ENCODE measurements at regions not wholly inside any gene's neighbourhood (a gene's known extent, or its start where the extent isn't known, plus 50 kb on each side); places are given as distances from the start of the nearest gene placed in this dataset.

DNA sequence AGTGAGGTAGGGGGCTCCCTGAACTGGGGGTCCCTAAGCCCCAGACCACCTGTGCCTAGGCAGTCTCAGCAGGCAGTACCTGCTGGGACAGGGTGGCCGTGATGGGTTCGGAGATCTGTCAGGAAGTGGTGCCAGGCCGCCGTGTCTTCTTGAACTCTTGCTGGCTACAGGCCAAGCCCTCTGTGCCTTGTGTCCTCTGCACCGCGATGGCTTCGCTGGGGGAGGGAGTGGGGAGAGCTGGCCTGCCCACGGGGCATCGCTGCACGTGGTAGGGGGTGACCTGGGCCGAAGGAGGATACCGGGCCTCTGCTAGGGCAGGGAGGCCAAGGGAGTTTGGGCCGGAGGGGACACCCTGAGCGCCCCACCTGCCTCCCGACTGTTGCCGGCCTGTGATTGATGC is 96.7 kb upstream of the NKX1-1 start:
- TF ChIP-seq, protein P1, sequence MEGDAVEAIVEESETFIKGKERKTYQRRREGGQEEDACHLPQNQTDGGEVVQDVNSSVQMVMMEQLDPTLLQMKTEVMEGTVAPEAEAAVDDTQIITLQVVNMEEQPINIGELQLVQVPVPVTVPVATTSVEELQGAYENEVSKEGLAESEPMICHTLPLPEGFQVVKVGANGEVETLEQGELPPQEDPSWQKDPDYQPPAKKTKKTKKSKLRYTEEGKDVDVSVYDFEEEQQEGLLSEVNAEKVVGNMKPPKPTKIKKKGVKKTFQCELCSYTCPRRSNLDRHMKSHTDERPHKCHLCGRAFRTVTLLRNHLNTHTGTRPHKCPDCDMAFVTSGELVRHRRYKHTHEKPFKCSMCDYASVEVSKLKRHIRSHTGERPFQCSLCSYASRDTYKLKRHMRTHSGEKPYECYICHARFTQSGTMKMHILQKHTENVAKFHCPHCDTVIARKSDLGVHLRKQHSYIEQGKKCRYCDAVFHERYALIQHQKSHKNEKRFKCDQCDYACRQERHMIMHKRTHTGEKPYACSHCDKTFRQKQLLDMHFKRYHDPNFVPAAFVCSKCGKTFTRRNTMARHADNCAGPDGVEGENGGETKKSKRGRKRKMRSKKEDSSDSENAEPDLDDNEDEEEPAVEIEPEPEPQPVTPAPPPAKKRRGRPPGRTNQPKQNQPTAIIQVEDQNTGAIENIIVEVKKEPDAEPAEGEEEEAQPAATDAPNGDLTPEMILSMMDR (IDR thresholded peaks at IDR 0.05; ENCODE audit: insufficient read depth, low read depth, low read length), result no peak
- no peak for TF ChIP-seq EZH2 (IDR thresholded peaks at IDR 0.05; ENCODE audit: insufficient read depth, low read length)

All from astrocyte (in vitro differentiated cells and primary cell).